ENCODE measurements at regions not wholly inside any gene's neighbourhood (a gene's known extent, or its start where the extent isn't known, plus 50 kb on each side); places are given as distances from the start of the nearest gene placed in this dataset.

DNA sequence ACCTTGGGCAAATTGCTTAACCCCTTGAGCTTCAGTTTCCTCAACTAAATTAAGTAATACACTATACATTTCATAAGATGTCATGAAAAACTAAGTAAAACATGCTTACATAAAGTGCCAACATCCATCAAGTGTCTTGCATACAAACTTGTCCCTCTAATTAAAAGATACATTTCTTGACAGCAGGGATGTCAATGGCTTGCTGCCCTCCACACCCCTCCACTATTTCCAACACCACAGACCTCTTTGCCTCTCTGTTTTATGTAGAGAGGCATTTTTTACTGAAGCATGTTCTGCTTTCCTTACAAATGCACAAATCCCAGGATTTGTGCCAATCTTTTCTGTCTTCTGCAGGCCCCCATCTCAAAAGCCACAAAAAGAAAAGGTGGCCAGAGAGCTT, 89.0 kb upstream of the HOXC13 start:
- no peaks in the 10 kb centered on the region for H3K36me3 Mint-ChIP-seq (ENCODE audit: low read depth)
- H3K27me3 Mint-ChIP-seq (ENCODE audit: low read depth) = peaks cover 67% of the 10 kb centered on the region
- TF ChIP-seq, protein P1, sequence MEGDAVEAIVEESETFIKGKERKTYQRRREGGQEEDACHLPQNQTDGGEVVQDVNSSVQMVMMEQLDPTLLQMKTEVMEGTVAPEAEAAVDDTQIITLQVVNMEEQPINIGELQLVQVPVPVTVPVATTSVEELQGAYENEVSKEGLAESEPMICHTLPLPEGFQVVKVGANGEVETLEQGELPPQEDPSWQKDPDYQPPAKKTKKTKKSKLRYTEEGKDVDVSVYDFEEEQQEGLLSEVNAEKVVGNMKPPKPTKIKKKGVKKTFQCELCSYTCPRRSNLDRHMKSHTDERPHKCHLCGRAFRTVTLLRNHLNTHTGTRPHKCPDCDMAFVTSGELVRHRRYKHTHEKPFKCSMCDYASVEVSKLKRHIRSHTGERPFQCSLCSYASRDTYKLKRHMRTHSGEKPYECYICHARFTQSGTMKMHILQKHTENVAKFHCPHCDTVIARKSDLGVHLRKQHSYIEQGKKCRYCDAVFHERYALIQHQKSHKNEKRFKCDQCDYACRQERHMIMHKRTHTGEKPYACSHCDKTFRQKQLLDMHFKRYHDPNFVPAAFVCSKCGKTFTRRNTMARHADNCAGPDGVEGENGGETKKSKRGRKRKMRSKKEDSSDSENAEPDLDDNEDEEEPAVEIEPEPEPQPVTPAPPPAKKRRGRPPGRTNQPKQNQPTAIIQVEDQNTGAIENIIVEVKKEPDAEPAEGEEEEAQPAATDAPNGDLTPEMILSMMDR (IDR thresholded peaks at IDR 0.05; ENCODE audit: unreplicated experiment in 3 of 3) = no peak
- no peak overlapping the region for H3K4me3 Mint-ChIP-seq
- no peaks in the 10 kb centered on the region for H3K4me1 Mint-ChIP-seq
- no peaks in the 10 kb centered on the region for H3K9me3 Mint-ChIP-seq
- H3K27ac Mint-ChIP-seq = no peak overlapping the region

DNA sequence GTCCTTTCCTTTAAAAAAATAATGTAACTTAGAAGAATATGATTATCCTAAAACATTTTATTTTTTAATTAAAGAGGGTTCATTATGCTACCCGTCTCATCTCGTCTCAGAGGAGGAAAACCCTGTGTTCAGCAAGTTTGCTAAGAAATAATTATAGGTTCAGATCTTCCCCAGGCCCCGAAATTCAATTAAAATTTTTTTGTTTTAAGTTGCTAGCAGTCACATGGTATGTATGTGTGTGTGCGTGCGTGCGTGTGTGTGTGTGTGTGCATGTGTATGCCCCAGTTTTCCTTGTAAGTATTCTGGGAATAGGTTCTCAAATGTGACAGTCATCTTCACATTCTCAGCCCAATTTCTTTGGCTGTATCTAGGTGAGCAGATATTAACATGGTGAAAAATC, 86.6 kb upstream of the HOXC13 start:
- no peaks in the 10 kb centered on the region for H3K4me1 Mint-ChIP-seq
- TF ChIP-seq, protein P1 (IDR thresholded peaks at IDR 0.05; ENCODE audit: unreplicated experiment in 3 of 3) = no peak
- H3K27ac Mint-ChIP-seq = no peak overlapping the region
- H3K4me3 Mint-ChIP-seq = no peak overlapping the region
- H3K27me3 Mint-ChIP-seq (ENCODE audit: low read depth) = peaks cover 52% of the 10 kb centered on the region
- H3K36me3 Mint-ChIP-seq (ENCODE audit: low read depth) = no peaks in the 10 kb centered on the region
- no peaks in the 10 kb centered on the region for H3K9me3 Mint-ChIP-seq

DNA sequence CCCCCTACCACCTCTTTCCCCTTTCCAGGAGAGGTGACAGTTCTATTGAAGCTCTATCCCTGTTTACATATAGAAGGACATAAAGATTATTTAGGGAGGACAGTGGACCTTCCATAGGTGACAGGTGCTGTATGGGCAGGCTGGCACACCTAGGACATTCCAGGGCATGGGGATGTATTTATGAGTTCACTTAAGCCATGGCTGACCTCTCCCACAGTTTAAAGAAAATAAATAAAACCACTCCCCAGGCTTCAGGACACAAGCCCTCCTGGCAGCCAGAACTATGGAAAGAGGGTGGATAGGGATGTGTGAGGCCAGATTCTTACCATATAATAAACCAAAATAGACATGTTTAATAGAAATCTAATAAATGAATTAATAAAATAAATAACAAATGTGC, 85.6 kb upstream of the HOXC13 start:
- TF ChIP-seq, protein P1 (IDR thresholded peaks at IDR 0.05; ENCODE audit: unreplicated experiment in 3 of 3) = no peak
- no peaks in the 10 kb centered on the region for H3K4me1 Mint-ChIP-seq
- H3K9me3 Mint-ChIP-seq = no peaks in the 10 kb centered on the region
- H3K27me3 Mint-ChIP-seq (ENCODE audit: low read depth) = peaks cover 46% of the 10 kb centered on the region
- no peak overlapping the region for H3K27ac Mint-ChIP-seq
- no peaks in the 10 kb centered on the region for H3K36me3 Mint-ChIP-seq (ENCODE audit: low read depth)
- no peak overlapping the region for H3K4me3 Mint-ChIP-seq

DNA sequence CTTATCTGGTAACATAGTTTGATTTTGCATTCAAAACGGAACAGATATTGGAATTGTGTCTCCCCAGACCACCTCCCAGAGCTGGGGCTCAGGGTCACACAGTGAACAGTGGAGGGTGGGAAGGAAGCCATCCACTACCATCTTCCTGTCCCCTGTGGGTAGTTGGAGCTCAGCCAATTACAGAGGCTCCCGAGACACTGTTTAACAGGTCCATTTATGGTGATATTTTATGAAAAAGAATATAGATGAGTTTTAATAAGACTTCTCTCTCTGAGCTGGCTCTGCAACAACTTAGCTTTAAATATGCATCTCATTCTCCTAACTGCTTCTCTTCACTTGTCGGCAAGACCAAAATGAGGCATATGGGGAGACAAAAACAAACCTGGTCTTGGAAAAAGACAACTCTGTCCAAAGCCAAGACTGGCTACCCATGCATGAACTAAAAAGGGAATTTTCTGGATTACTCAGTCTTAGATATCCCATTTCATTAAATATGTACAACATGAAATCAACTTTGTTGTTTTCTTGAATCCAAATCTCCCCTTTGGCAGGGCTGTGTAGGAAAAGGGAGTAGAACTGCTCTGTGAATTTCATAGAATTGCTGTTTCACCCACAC, 83.8 kb upstream of the HOXC13 start:
- H3K27me3 Mint-ChIP-seq (ENCODE audit: low read depth) = peaks cover 28% of the 10 kb centered on the region
- TF ChIP-seq, protein P1 (IDR thresholded peaks at IDR 0.05; ENCODE audit: unreplicated experiment in 3 of 3) = no peak
- no peaks in the 10 kb centered on the region for H3K9me3 Mint-ChIP-seq
- no peak overlapping the region for H3K27ac Mint-ChIP-seq
- no peaks in the 10 kb centered on the region for H3K36me3 Mint-ChIP-seq (ENCODE audit: low read depth)
- H3K4me1 Mint-ChIP-seq = no peaks in the 10 kb centered on the region
- H3K4me3 Mint-ChIP-seq = no peak overlapping the region

- Mint-ChIP-seq H3K4me1 (no peaks in the 10 kb centered on the region), H3K9me3 (no peaks in the 10 kb centered on the region), H3K27ac (no peak overlapping the region), H3K36me3 (ENCODE audit: low read depth) (no peaks in the 10 kb centered on the region), H3K4me3 (no peak overlapping the region), H3K27me3 (ENCODE audit: low read depth) (peaks cover 25% of the 10 kb centered on the region)
- TF ChIP-seq, protein P1 (IDR thresholded peaks at IDR 0.05; ENCODE audit: unreplicated experiment in 3 of 3) = no peak
Measured at GRCh38 chr12:53856132-53856531, 82.5 kb upstream of the HOXC13 start.

- Mint-ChIP-seq H3K27me3 (ENCODE audit: low read depth) (peaks cover 26% of the 10 kb centered on the region), H3K4me1 (no peaks in the 10 kb centered on the region), H3K9me3 (no peaks in the 10 kb centered on the region), H3K27ac (no peak overlapping the region), H3K4me3 (no peak overlapping the region), H3K36me3 (ENCODE audit: low read depth) (no peaks in the 10 kb centered on the region)
- TF ChIP-seq, protein P1 (IDR thresholded peaks at IDR 0.05; ENCODE audit: unreplicated experiment in 3 of 3) = no peak
Measured at GRCh38 chr12:53857666-53858065, 81.0 kb upstream of the HOXC13 start.
